ENCODE measurements at regions not wholly inside any gene's neighbourhood (a gene's known extent, or its start where the extent isn't known, plus 50 kb on each side); places are given as distances from the start of the nearest gene placed in this dataset.
"Not testable (repeated sequence)": the region's sequence is repeated elsewhere in the genome, so short reads cannot be mapped to it uniquely, and the experiment has no call there.

DNA sequence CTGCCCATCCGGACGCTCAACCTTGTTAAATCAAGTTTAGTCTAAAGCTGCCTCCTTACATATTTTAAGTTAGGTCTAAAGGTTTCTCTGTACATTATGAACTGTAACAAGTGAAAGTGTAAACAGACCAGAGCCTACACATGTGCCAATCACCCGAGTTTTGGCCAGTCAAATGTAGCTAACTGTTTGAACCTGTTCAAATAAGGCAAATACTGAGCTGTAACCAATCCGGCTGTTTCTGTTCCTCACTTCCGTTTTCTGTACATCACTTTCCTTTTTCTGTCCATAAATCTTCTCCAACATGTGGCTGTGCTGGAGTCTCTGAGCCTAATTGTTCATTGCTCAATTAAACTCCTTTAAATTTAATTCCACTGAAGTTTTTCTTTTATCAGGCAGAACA lies 113.3 kb upstream of the SHISA3 start:
- Histone ChIP-seq H3K9me3 (replicated peaks; ENCODE audit: control insufficient read depth, insufficient read depth, low read length) (no peaks in the 10 kb centered on the region), H3K27me3 (ENCODE audit: control insufficient read depth in 2 of 2, insufficient read depth in 2 of 2, low read length in 2 of 2) (peaks cover 0 to 6% of the 10 kb centered on the region in 2 experiments), H3K79me2 (ENCODE audit: control insufficient read depth, insufficient read depth, low read length) (no peaks in the 10 kb centered on the region), H3K4me2 (ENCODE audit: insufficient read depth, low read length) (no peak overlapping the region), H3K27ac (ENCODE audit: insufficient read depth, low read depth, low read length) (no peak overlapping the region), H3K9me1 (replicated peaks; ENCODE audit: control insufficient read depth, extremely low read depth, insufficient read depth, low read length) (no peaks in the 10 kb centered on the region), H3K9ac (replicated peaks; ENCODE audit: extremely low read depth, insufficient read depth, low read length) (no peak overlapping the region), H2AFZ (ENCODE audit: low read depth, low read length) (no peak overlapping the region), H4K20me1 (replicated peaks; ENCODE audit: control insufficient read depth, extremely low read depth, insufficient read depth, low read length) (no peaks in the 10 kb centered on the region), H3K4me3 (replicated peaks in 1 of 3; ENCODE audit: insufficient read depth in 1 of 3, low read depth in 1 of 3, low read length in 3 of 3) (no peak overlapping the region), H3K36me3 (ENCODE audit: control insufficient read depth in 2 of 2, extremely low read depth in 1 of 2, insufficient read depth in 2 of 2, low read length in 2 of 2) (no peaks in the 10 kb centered on the region), H3K4me1 (ENCODE audit: control insufficient read depth, extremely low read depth, insufficient read depth, low read length) (peaks cover 3% of the 10 kb centered on the region)
- intact Hi-C loops (cut with micrococcal nuclease), result no loop called here
- POLR2A ChIA-PET, result no interaction called here
- BruUV-seq (replicated peaks), result no TSS peak
- TF ChIP-seq JUN (IDR thresholded peaks at IDR 0.05; ENCODE audit: borderline replicate concordance, insufficient read depth, insufficient read length, low read depth), result no peak
- no peak for TF ChIP-seq CTCF (IDR thresholded peaks at IDR 0.05; ENCODE audit: extremely low read depth in 1 of 2, insufficient read depth in 1 of 2, low read depth in 1 of 2, low read length in 2 of 2)
- no peak for TF ChIP-seq GATA2 (IDR thresholded peaks at IDR 0.05; ENCODE audit: insufficient read depth, insufficient read length, low read depth, low read length)
- TF ChIP-seq FOS (IDR thresholded peaks at IDR 0.05; ENCODE audit: borderline replicate concordance, insufficient read depth, low read length), result no peak
- no peak for TF ChIP-seq POLR2A (IDR thresholded peaks at IDR 0.05; ENCODE audit: low read depth, low read length)
- TF ChIP-seq EZH2 (IDR thresholded peaks at IDR 0.05; ENCODE audit: borderline replicate concordance, low read depth, low read length, severe bottlenecking), result no peak
- TF ChIP-seq, protein P1, sequence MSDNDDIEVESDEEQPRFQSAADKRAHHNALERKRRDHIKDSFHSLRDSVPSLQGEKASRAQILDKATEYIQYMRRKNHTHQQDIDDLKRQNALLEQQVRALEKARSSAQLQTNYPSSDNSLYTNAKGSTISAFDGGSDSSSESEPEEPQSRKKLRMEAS (IDR thresholded peaks at IDR 0.05; ENCODE audit: insufficient read depth, insufficient read length), result no peak
- no peak for TF ChIP-seq MYC (IDR thresholded peaks at IDR 0.05; ENCODE audit: low read depth, low read length)
- no peak for TF ChIP-seq POLR2AphosphoS5 (IDR thresholded peaks at IDR 0.05; ENCODE audit: insufficient read depth, low read depth, low read length)
- dilution Hi-C loops (cut with MboI; ENCODE audit: extremely low pct_ligation_motif_present, low sequenced_read_pairs), result no loop called here
- CTCF ChIA-PET, result interaction anchor here (1.0 to 11.2 kb wide), 5 partner anchors 10 to 285 kb away, joined by 4 to 181 read pairs (median 7); no protein-coding TSS in a partner anchor
- FAIRE-seq, result peak; percentile 26
- DNase-seq (ENCODE audit: low read depth, low spot score), result no peak

- H3K9ac ChIP-seq (replicated peaks; ENCODE audit: extremely low read depth, insufficient read depth, low read length); FAIRE-seq; H3K9me1 ChIP-seq (replicated peaks; ENCODE audit: control insufficient read depth, extremely low read depth, insufficient read depth, low read length); CTCF ChIA-PET; H3K79me2 ChIP-seq (ENCODE audit: control insufficient read depth, insufficient read depth, low read length); dilution Hi-C loops (cut with MboI; ENCODE audit: extremely low pct_ligation_motif_present, low sequenced_read_pairs); H3K4me2 ChIP-seq (ENCODE audit: insufficient read depth, low read length); H3K36me3 ChIP-seq (ENCODE audit: control insufficient read depth in 2 of 2, extremely low read depth in 1 of 2, insufficient read depth in 2 of 2, low read length in 2 of 2); H2AFZ ChIP-seq (ENCODE audit: low read depth, low read length); H4K20me1 ChIP-seq (replicated peaks; ENCODE audit: control insufficient read depth, extremely low read depth, insufficient read depth, low read length); H3K27me3 ChIP-seq (ENCODE audit: control insufficient read depth in 2 of 2, insufficient read depth in 2 of 2, low read length in 2 of 2); intact Hi-C loops (cut with micrococcal nuclease); POLR2A ChIA-PET; H3K27ac ChIP-seq (ENCODE audit: insufficient read depth, low read depth, low read length); BruUV-seq (replicated peaks); H3K9me3 ChIP-seq (replicated peaks; ENCODE audit: control insufficient read depth, insufficient read depth, low read length); DNase-seq (ENCODE audit: low read depth, low spot score); H3K4me1 ChIP-seq (ENCODE audit: control insufficient read depth, extremely low read depth, insufficient read depth, low read length); H3K4me3 ChIP-seq (replicated peaks in 1 of 3; ENCODE audit: insufficient read depth in 1 of 3, low read depth in 1 of 3, low read length in 3 of 3): not testable (repeated sequence)
Measured at GRCh38 chr4:42288876-42289275, 108.4 kb upstream of the SHISA3 start.

DNA sequence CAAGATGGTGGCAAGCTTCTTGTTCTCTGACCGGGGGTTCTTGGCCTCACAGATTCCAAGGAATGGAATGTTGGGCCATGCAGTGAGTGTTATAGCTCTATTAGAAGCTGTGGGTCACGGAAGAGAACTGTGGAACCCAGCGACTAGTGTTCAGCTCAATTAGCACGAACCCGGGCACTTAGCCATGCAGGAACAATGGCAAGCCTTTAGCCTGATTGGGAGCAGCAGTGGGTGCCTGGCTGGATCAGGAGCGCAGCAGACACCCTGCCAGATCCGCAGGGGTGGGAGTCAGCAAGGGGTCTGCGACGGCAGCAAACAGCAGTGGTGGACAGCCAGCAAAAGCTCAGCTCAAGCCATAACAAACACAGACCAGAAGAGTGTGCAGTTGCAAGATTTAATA lies 105.1 kb upstream of the SHISA3 start:
- H3K27ac ChIP-seq (ENCODE audit: insufficient read depth, low read depth, low read length); BruUV-seq (replicated peaks); H3K9me3 ChIP-seq (replicated peaks; ENCODE audit: control insufficient read depth, insufficient read depth, low read length); H3K4me2 ChIP-seq (ENCODE audit: insufficient read depth, low read length); POLR2A ChIA-PET; H3K9me1 ChIP-seq (replicated peaks; ENCODE audit: control insufficient read depth, extremely low read depth, insufficient read depth, low read length); H3K4me3 ChIP-seq (replicated peaks in 1 of 3; ENCODE audit: insufficient read depth in 1 of 3, low read depth in 1 of 3, low read length in 3 of 3); dilution Hi-C loops (cut with MboI; ENCODE audit: extremely low pct_ligation_motif_present, low sequenced_read_pairs); H4K20me1 ChIP-seq (replicated peaks; ENCODE audit: control insufficient read depth, extremely low read depth, insufficient read depth, low read length); H3K79me2 ChIP-seq (ENCODE audit: control insufficient read depth, insufficient read depth, low read length); intact Hi-C loops (cut with micrococcal nuclease); H3K9ac ChIP-seq (replicated peaks; ENCODE audit: extremely low read depth, insufficient read depth, low read length); H3K4me1 ChIP-seq (ENCODE audit: control insufficient read depth, extremely low read depth, insufficient read depth, low read length); DNase-seq (ENCODE audit: low read depth, low spot score); H3K36me3 ChIP-seq (ENCODE audit: control insufficient read depth in 2 of 2, extremely low read depth in 1 of 2, insufficient read depth in 2 of 2, low read length in 2 of 2); H2AFZ ChIP-seq (ENCODE audit: low read depth, low read length); FAIRE-seq; H3K27me3 ChIP-seq (ENCODE audit: control insufficient read depth in 2 of 2, insufficient read depth in 2 of 2, low read length in 2 of 2): not testable (repeated sequence)
- CTCF ChIA-PET, result interaction anchor here (0.8 to 1.5 kb wide), 4 partner anchors 9 to 228 kb away, joined by 3 to 4 read pairs (median 4); no protein-coding TSS in a partner anchor

Data from endothelial cell of umbilical vein (primary cell).